ENCODE measurements at regions not wholly inside any gene's neighbourhood (a gene's known extent, or its start where the extent isn't known, plus 50 kb on each side); places are given as distances from the start of the nearest gene placed in this dataset.

DNA sequence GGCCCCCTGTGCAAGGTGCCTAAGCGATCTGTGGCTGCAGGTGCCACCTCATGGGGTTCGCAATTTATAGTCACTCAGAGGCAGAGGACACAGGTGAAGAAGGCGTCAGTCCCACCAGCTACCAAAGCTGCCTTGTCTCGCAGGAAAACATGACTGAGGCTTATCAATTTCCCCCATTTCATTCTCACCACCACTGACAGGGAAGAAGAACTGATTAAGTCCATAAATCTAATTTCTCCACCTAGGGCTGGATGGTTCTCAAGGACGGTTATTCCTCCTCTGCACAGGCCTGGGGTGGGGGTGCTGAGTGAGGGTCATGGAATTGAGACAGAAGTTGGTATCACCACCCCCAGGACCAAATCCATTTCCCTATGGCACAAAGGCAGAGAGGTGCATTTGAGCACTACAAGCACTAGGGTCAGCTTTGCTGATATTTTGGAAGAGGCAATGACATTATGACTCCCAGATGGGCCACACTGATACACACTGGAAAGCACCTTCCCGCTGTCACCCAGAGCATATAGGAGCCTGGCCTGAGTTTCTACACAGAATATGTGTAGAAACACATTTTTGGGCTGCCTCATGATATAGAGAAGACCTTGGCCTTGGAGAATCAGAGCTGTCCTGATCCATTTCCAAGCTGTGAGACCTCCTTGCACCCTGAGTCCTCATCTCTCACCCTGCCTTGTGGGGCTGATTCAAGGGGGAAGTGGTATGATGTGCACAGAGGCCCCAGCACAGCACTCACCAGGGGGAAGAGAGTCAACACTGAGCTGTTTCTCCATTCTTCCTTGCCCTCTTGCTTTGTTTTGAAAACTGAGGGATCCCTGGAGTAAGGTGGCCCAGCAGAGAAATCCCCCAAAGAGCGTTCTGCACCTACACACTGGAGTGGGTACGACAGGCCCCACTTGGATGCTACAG, 59.4 kb downstream of the PITPNM2 start:
- TF ChIP-seq SRF (IDR thresholded peaks at IDR 0.05; ENCODE audit: low read depth, low read length) (no peak), BACH1 (IDR thresholded peaks at IDR 0.05; ENCODE audit: low read length) (no peak)
- TF ChIP-seq, protein P1, sequence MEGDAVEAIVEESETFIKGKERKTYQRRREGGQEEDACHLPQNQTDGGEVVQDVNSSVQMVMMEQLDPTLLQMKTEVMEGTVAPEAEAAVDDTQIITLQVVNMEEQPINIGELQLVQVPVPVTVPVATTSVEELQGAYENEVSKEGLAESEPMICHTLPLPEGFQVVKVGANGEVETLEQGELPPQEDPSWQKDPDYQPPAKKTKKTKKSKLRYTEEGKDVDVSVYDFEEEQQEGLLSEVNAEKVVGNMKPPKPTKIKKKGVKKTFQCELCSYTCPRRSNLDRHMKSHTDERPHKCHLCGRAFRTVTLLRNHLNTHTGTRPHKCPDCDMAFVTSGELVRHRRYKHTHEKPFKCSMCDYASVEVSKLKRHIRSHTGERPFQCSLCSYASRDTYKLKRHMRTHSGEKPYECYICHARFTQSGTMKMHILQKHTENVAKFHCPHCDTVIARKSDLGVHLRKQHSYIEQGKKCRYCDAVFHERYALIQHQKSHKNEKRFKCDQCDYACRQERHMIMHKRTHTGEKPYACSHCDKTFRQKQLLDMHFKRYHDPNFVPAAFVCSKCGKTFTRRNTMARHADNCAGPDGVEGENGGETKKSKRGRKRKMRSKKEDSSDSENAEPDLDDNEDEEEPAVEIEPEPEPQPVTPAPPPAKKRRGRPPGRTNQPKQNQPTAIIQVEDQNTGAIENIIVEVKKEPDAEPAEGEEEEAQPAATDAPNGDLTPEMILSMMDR (IDR thresholded peaks at IDR 0.05; ENCODE audit: control extremely low read depth in 1 of 3, insufficient read depth in 1 of 3, low read depth in 1 of 3, low read length in 3 of 3): no peak
